A673 (cell line): ENCODE measurements at regions not wholly inside any gene's neighbourhood (a gene's known extent, or its start where the extent isn't known, plus 50 kb on each side); places are given as distances from the start of the nearest gene placed in this dataset.

Experiments
- BruUV-seq: library from RNA; stranded (reverse); fragments of 400-500 nt; replicated peaks from 2 replicates; lab custom pipeline; 2021; lab: Mats Ljungman, UMichigan
- CTCF ChIA-PET: fragments of 300-600 bp; sonication (Branson Sonifier 250); formaldehyde crosslinking; loops from one replicate; lab custom pipeline; 2022; ENCODE audit warnings: antibody characterized with exemption; lab: Charles Lee
- POLR2A ChIA-PET: fragments of 300-600 bp; sonication (Branson Sonifier 250); formaldehyde crosslinking; loops from one replicate; lab custom pipeline; 2022; ENCODE audit warnings: antibody characterized with exemption; ENCODE audit not compliant: low non-redundant PET; lab: Charles Lee
- DNase-seq: peaks from one replicate; pipeline ENCODE4 v3.0.0-alpha.2; 2015; ENCODE audit warnings: low spot score
- H3K27ac ChIP-seq: fragments of 200-600 bp; sonication (generic); 2 replicates; pipeline ENCODE4 v1.5.1; 2016; ENCODE audit warnings: mixed run types, low read depth, mild to moderate bottlenecking, mixed read lengths, antibody characterized with exemption, low read length; ENCODE audit not compliant: poor library complexity, severe bottlenecking
- H3K27me3 ChIP-seq: fragments of 200-600 bp; sonication (generic); replicated peaks from 2 replicates; pipeline ENCODE4 v1.6.1; 2017; ENCODE audit warnings: mixed run types, low read depth, mild to moderate bottlenecking, mixed read lengths, antibody characterized with exemption, low read length; ENCODE audit not compliant: insufficient read depth, poor library complexity
- H3K36me3 ChIP-seq: fragments of 200-600 bp; sonication (generic); 2 replicates; pipeline ENCODE4 v1.6.1; 2016; ENCODE audit warnings: mixed run types, mild to moderate bottlenecking, mixed read lengths, antibody characterized with exemption, low read length; ENCODE audit not compliant: insufficient read depth, poor library complexity, severe bottlenecking
- H3K4me1 ChIP-seq: fragments of 200-600 bp; sonication (generic); 2 replicates; pipeline ENCODE4 v1.6.1; 2017; ENCODE audit warnings: mixed run types, mild to moderate bottlenecking, mixed read lengths, antibody characterized with exemption, low read length; ENCODE audit not compliant: insufficient read depth, poor library complexity, severe bottlenecking
- H3K4me3 ChIP-seq: fragments of 200-600 bp; sonication (generic); 2 replicates; pipeline ENCODE4 v1.5.1; 2016; ENCODE audit warnings: low read depth, mixed run types, mild to moderate bottlenecking, mixed read lengths, low read length; ENCODE audit not compliant: poor library complexity, severe bottlenecking
- H3K9me3 ChIP-seq: fragments of 200-600 bp; sonication (generic); 2 replicates; pipeline ENCODE4 v1.6.1; 2016; ENCODE audit warnings: mixed run types, low read depth, mild to moderate bottlenecking, mixed read lengths, antibody characterized with exemption, low read length; ENCODE audit not compliant: poor library complexity, severe bottlenecking
- CTCF ChIP-seq: fragments of 300-800, 200-600 bp; sonication (generic); conservative IDR thresholded peaks from 2 replicates; pipeline ENCODE4 v1.5.1; 2017; ENCODE audit warnings: low read depth, mild to moderate bottlenecking, antibody characterized with exemption, low read length, moderate library complexity, mixed read lengths
- EZH2 ChIP-seq: fragments of 200-600 bp; sonication (generic); IDR thresholded peaks from 2 replicates; pipeline ENCODE4 v1.6.1; 2017; ENCODE audit warnings: borderline replicate concordance, low read depth, mild to moderate bottlenecking, mixed read lengths, antibody characterized with exemption, low read length; ENCODE audit not compliant: poor library complexity, severe bottlenecking
- intact Hi-C: fragments of 100-400 bp; cut with micrococcal nuclease; formaldehyde crosslinking; loops from one replicate; pipeline ENCODE4 v1.10.0; 2022; ENCODE audit not compliant: unreplicated experiment

DNA sequence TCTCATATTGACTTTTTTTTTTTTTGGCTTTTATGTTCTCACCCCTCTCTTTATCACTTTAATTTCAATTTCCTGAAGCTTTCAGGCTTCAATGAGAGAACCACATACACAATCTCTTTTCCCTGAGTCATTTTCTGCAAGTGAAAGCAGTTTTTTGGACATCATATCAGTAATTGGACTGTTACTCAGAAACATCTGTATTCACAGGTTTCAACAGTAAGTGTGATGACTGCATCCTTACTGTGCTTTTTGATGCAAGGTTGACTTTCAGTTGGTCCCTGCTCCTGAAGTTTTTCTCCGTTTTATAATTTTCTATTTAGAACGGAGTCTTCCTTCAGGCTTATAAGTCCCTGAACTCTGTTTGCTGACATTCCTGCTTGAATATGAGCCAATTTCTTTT, 70.5 kb upstream of the CCBE1 start:
- H3K27ac ChIP-seq, result no peak overlapping the region
- no peaks in the 10 kb centered on the region for H3K4me1 ChIP-seq
- H3K27me3 ChIP-seq, result peaks cover 3% of the 10 kb centered on the region
- CTCF ChIA-PET, result no interaction called here
- intact Hi-C loops, result no loop called here
- no peak for DNase-seq
- no TSS peak for BruUV-seq
- POLR2A ChIA-PET, result no interaction called here
- H3K4me3 ChIP-seq, result no peak overlapping the region
- TF ChIP-seq EZH2 (no peak), CTCF (no peak)
- H3K36me3 ChIP-seq, result no peaks in the 10 kb centered on the region
- no peaks in the 10 kb centered on the region for H3K9me3 ChIP-seq

DNA sequence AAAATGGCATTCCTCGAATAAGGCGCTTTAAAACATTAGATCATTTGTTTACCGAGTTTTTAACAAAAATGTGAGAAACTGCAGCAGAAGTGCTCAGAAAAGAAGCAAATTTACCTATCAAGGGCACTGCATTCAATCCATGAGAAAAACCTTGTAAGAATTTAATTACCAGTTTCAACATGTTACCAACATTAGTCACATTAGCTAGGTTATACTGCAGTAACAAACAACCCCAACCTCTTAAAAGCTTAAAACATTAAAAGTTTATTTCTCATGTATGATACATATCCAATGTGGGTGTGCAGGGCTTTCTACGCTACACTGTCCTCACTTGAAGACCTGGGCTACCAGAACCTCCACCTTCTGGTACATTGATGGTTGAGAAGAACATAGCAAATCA, 68.1 kb upstream of the CCBE1 start:
- peaks cover 3% of the 10 kb centered on the region for H3K27me3 ChIP-seq
- no peaks in the 10 kb centered on the region for H3K36me3 ChIP-seq
- no peaks in the 10 kb centered on the region for H3K4me1 ChIP-seq
- ChIA-PET POLR2A (no interaction called here), CTCF (no interaction called here)
- DNase-seq, result no peak
- intact Hi-C loops, result no loop called here
- no peak overlapping the region for H3K27ac ChIP-seq
- no peak overlapping the region for H3K4me3 ChIP-seq
- H3K9me3 ChIP-seq, result no peaks in the 10 kb centered on the region
- no peak for TF ChIP-seq CTCF
- BruUV-seq, result no TSS peak

DNA sequence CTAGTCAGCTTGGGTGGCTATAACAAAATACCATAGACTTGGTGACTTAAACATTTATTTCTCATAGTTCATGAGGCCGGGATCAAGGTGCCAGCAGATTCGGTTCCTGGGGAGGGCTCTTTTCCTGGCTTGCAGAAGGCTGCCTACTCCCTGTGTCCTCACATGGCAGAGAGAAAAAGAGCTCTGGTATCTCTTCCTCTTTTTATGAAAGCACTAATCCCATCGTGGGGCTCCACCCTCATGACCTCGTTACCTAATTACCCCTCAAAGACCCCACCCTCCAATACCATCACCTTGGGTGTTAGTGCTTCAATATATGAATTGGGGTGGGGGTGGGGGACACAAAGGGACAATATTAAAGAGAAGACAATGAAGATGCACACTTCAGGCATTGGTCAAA, 67.1 kb upstream of the CCBE1 start:
- TF ChIP-seq CTCF (no peak), EZH2 (no peak)
- CTCF ChIA-PET, result no interaction called here
- no peak for DNase-seq
- POLR2A ChIA-PET, result no interaction called here
- Histone ChIP-seq H3K36me3 (no peaks in the 10 kb centered on the region), H3K27ac (no peak overlapping the region), H3K9me3 (no peaks in the 10 kb centered on the region), H3K4me3 (no peak overlapping the region), H3K27me3 (no peaks in the 10 kb centered on the region), H3K4me1 (no peaks in the 10 kb centered on the region)
- intact Hi-C loops, result no loop called here
- BruUV-seq, result no TSS peak
